ENCODE measurements at regions not wholly inside any gene's neighbourhood (a gene's known extent, or its start where the extent isn't known, plus 50 kb on each side); places are given as distances from the start of the nearest gene placed in this dataset.
"Not testable (repeated sequence)": the region's sequence is repeated elsewhere in the genome, so short reads cannot be mapped to it uniquely, and the experiment has no call there.

- H3K36me3 ChIP-seq (ENCODE audit: insufficient read depth, low read length), result no peaks in the 10 kb centered on the region
- no peaks in the 10 kb centered on the region for H3K9me3 ChIP-seq (ENCODE audit: control insufficient read depth, insufficient read depth, low read length)
- H3K9ac ChIP-seq (ENCODE audit: low read depth, low read length), result no peak overlapping the region
- H3K4me1 ChIP-seq (ENCODE audit: insufficient read depth, low read length), result no peaks in the 10 kb centered on the region
These were observed 394.8 kb upstream of the TENM3 start for GRCh38 chr4:181848357-181848756.

GRCh38 chr4:181849472-181849871 lies 393.7 kb upstream of the TENM3 start:
- Histone ChIP-seq H3K9ac (ENCODE audit: low read depth, low read length) (no peak overlapping the region), H3K36me3 (ENCODE audit: insufficient read depth, low read length) (no peaks in the 10 kb centered on the region), H3K9me3 (ENCODE audit: control insufficient read depth, insufficient read depth, low read length) (no peaks in the 10 kb centered on the region; the same call in 1 of the 2 replicates), H3K4me1 (ENCODE audit: insufficient read depth, low read length) (no peaks in the 10 kb centered on the region)

DNA sequence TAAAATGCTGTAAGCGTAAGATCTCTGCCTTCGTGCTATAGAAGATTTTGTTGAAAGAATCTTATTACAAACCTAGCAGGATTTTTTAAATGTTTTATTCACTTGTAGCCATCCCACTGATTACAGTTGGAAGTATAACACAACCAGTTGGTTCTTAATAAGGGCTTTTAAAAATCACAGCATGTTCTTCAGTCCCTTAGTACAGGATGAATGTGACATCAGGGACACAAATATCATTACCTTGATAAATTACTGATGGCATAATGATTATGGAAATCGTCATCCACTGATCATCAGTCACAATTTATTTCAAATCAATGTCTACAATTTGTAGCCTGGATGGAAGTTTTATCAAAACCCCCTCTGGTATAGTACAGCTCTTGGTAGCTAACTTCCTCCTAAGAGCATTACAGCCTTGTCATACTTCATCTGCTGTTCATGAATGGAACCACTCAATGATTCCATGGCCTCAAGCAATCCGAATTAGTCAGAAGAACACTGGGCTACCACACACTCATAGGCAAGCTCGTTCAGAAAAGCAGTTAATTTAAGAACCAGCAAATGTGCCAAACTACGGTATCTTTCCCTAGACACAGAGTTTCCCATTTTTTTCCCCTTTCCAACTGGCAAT lies 389.2 kb upstream of the TENM3 start:
- no peaks in the 10 kb centered on the region for H3K36me3 ChIP-seq (ENCODE audit: insufficient read depth, low read length)

GRCh38 chr4:181855307-181855706 lies 387.9 kb upstream of the TENM3 start:
- no peaks in the 10 kb centered on the region for H3K36me3 ChIP-seq (ENCODE audit: insufficient read depth, low read length)
- H3K9me3 ChIP-seq (ENCODE audit: control insufficient read depth, insufficient read depth, low read length), result no peaks in the 10 kb centered on the region; the same call in 1 of the 2 replicates
- H3K9ac ChIP-seq (ENCODE audit: low read depth, low read length), result no peak overlapping the region
- no peaks in the 10 kb centered on the region for H3K4me1 ChIP-seq (ENCODE audit: insufficient read depth, low read length)

More for the DNA sequence above, 389.2 kb upstream of the TENM3 start:
- H3K9me3 ChIP-seq (ENCODE audit: control insufficient read depth, insufficient read depth, low read length), result no peaks in the 10 kb centered on the region; the same call in 1 of the 2 replicates
- no peaks in the 10 kb centered on the region for H3K4me1 ChIP-seq (ENCODE audit: insufficient read depth, low read length)
- H3K9ac ChIP-seq (ENCODE audit: low read depth, low read length), result no peak overlapping the region

DNA sequence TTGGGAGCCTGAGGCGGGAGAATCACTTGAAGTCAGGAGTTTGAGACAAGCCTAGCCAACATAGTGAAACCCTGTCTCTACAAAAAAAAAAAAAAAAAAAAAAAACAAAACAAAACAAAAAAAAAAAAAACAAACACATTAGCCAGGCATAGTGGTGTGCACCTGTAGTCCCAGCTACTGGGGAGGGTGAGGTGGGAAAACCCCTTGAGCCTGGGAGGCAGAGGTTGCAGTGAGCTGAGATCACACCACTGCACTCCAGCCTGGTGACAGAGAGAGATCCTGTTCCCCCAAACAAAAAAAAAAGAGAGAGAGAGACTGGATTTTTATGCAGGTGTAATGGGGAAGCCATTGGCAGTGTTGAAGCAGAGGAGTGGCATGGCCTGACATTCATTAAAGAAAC lies 385.7 kb upstream of the TENM3 start:
- not testable (repeated sequence) for H3K9me3 ChIP-seq (ENCODE audit: control insufficient read depth, insufficient read depth, low read length); H3K9ac ChIP-seq (ENCODE audit: low read depth, low read length); H3K4me1 ChIP-seq (ENCODE audit: insufficient read depth, low read length); H3K36me3 ChIP-seq (ENCODE audit: insufficient read depth, low read length)

DNA sequence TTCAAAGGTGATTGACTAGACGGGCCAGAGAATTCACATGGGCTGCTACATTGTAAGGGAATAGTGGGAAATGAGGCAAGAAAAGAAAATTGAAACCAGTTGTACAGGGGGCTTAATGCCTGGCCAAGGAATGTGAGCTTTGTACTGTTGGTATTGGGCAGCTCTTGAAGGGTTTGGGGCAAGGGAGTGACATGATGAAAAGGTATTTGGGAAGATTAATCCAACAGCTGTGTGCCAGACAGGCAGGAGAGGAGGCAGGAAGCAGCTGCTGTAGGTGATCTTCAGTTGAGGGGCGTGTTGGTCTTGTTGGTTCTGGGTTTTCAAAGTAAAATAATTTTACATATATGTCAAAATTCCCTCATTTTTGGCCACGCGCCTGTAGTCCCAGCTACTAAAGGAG lies 384.5 kb upstream of the TENM3 start:
- H3K9ac ChIP-seq (ENCODE audit: low read depth, low read length), result no peak overlapping the region
- no peaks in the 10 kb centered on the region for H3K36me3 ChIP-seq (ENCODE audit: insufficient read depth, low read length)
- H3K9me3 ChIP-seq (ENCODE audit: control insufficient read depth, insufficient read depth, low read length), result no peaks in the 10 kb centered on the region
- H3K4me1 ChIP-seq (ENCODE audit: insufficient read depth, low read length), result no peaks in the 10 kb centered on the region

DNA sequence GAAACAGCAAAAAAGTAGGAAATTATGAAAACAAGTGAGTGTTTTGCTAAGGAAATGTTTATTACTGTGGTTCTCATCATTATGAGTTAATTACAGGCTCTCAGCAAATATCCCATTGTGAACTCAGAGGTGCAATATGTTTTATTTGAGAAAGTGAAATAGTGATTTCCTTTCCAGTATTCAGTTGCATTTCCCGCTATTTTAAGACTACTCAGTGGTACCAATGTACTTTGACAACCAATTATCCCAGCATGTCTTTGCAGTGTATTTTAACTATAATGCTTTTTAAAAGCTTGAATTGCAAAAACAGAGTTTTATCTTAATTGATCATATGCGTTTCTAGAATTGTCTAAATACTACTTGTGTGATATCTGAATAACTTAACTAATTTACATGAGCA lies 383.8 kb upstream of the TENM3 start:
- Histone ChIP-seq H3K36me3 (ENCODE audit: insufficient read depth, low read length) (no peaks in the 10 kb centered on the region), H3K9me3 (ENCODE audit: control insufficient read depth, insufficient read depth, low read length) (no peaks in the 10 kb centered on the region), H3K9ac (ENCODE audit: low read depth, low read length) (no peak overlapping the region), H3K4me1 (ENCODE audit: insufficient read depth, low read length) (no peaks in the 10 kb centered on the region)

GRCh38 chr4:181860157-181860556 lies 383.0 kb upstream of the TENM3 start:
- no peaks in the 10 kb centered on the region for H3K9me3 ChIP-seq (ENCODE audit: control insufficient read depth, insufficient read depth, low read length)
- H3K9ac ChIP-seq (ENCODE audit: low read depth, low read length), result no peak overlapping the region
- H3K36me3 ChIP-seq (ENCODE audit: insufficient read depth, low read length), result no peaks in the 10 kb centered on the region
- H3K4me1 ChIP-seq (ENCODE audit: insufficient read depth, low read length), result no peaks in the 10 kb centered on the region

DNA sequence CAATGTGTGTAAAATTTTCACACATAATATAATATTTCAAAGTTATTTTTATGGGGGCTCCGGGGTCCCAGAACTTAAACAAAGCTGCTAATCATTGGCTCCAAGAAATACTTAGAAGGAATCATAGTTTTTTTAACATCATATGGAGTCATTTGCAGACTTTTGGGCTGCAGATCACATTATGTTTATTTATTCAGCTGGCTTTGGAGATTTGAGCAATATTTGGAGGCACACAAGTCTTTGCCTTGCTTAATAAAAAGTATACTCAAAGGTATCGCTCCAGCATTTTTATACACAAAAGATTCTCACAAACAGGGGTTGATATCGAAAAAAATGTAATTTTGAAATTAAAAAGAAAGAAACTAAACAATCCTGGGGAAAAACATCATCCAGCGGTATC lies 382.5 kb upstream of the TENM3 start:
- no peaks in the 10 kb centered on the region for H3K9me3 ChIP-seq (ENCODE audit: control insufficient read depth, insufficient read depth, low read length)
- H3K9ac ChIP-seq (ENCODE audit: low read depth, low read length), result no peak overlapping the region
- H3K4me1 ChIP-seq (ENCODE audit: insufficient read depth, low read length), result no peaks in the 10 kb centered on the region
- H3K36me3 ChIP-seq (ENCODE audit: insufficient read depth, low read length), result no peaks in the 10 kb centered on the region

- Histone ChIP-seq H3K9ac (ENCODE audit: low read depth, low read length) (no peak overlapping the region), H3K36me3 (ENCODE audit: insufficient read depth, low read length) (no peaks in the 10 kb centered on the region), H3K4me1 (ENCODE audit: insufficient read depth, low read length) (no peaks in the 10 kb centered on the region), H3K9me3 (ENCODE audit: control insufficient read depth, insufficient read depth, low read length) (no peaks in the 10 kb centered on the region)
These were observed 379.3 kb upstream of the TENM3 start for GRCh38 chr4:181863856-181864255.

- Histone ChIP-seq H3K9me3 (ENCODE audit: control insufficient read depth, insufficient read depth, low read length) (no peaks in the 10 kb centered on the region), H3K9ac (ENCODE audit: low read depth, low read length) (no peak overlapping the region), H3K36me3 (ENCODE audit: insufficient read depth, low read length) (no peaks in the 10 kb centered on the region), H3K4me1 (ENCODE audit: insufficient read depth, low read length) (peaks cover 4% of the 10 kb centered on the region; the same call in 1 of the 2 replicates)
These were observed 372.9 kb upstream of the TENM3 start for GRCh38 chr4:181870326-181870725.

DNA sequence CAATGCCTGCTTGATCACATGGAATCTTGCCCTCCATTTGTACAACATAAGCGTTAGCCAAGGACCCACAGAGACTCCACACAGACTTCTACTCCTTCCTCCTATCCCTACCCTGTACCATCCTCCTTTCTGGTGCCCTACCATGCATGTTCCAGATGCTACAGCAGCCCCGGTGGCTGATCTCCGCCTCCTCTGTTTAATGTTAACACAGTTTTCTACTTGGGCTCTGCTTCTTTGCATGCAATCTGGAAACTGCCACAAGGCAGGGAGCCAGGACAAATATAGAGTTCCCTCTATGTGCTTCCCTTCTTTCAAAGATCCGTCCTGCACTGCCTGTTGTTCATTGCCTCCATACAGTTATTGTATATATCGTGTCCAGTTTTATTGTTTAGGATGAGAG lies 368.6 kb upstream of the TENM3 start:
- no peak overlapping the region for H3K9ac ChIP-seq (ENCODE audit: low read depth, low read length)
- H3K9me3 ChIP-seq (ENCODE audit: control insufficient read depth, insufficient read depth, low read length), result no peaks in the 10 kb centered on the region
- H3K4me1 ChIP-seq (ENCODE audit: insufficient read depth, low read length), result peaks cover 4% of the 10 kb centered on the region; the same call in 1 of the 2 replicates
- H3K36me3 ChIP-seq (ENCODE audit: insufficient read depth, low read length), result no peaks in the 10 kb centered on the region

- no peak overlapping the region for H3K9ac ChIP-seq (ENCODE audit: low read depth, low read length)
- H3K9me3 ChIP-seq (ENCODE audit: control insufficient read depth, insufficient read depth, low read length), result no peaks in the 10 kb centered on the region
- H3K36me3 ChIP-seq (ENCODE audit: insufficient read depth, low read length), result no peaks in the 10 kb centered on the region
- H3K4me1 ChIP-seq (ENCODE audit: insufficient read depth, low read length), result peaks cover 4% of the 10 kb centered on the region; the same call in 1 of the 2 replicates
These were observed 365.8 kb upstream of the TENM3 start for GRCh38 chr4:181877329-181877848.

- Histone ChIP-seq H3K9me3 (ENCODE audit: control insufficient read depth, insufficient read depth, low read length) (peaks cover 2% of the 10 kb centered on the region; the same call in 1 of the 2 replicates), H3K4me1 (ENCODE audit: insufficient read depth, low read length) (no peaks in the 10 kb centered on the region)
These were observed 353.2 kb upstream of the TENM3 start for GRCh38 chr4:181890031-181890430.

DNA sequence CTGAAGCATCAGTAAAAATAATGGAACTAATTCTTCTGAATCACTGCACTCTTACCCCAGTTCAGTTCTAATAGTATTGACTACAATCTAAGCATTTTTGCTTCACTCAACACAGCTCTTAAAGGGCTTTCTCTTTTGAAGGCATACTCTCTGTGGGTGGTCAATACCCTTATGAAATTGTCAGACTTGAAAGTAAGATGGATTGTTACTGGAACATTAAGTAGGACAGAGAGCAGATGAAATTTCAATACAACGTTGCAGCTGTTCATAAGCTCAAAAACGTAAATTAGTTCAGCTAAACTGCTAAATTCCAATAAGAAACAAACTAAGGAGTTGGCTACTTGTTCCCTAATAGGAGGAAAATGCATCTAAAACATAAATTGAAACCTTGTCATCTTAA lies 352.3 kb upstream of the TENM3 start:
- Histone ChIP-seq H3K4me1 (ENCODE audit: insufficient read depth, low read length) (no peaks in the 10 kb centered on the region), H3K9ac (ENCODE audit: low read depth, low read length) (no peak overlapping the region), H3K36me3 (ENCODE audit: insufficient read depth, low read length) (no peaks in the 10 kb centered on the region), H3K9me3 (ENCODE audit: control insufficient read depth, insufficient read depth, low read length) (peaks cover 2% of the 10 kb centered on the region; the same call in 1 of the 2 replicates)

More at GRCh38 chr4:181890031-181890430, 353.2 kb upstream of the TENM3 start:
- Histone ChIP-seq H3K36me3 (ENCODE audit: insufficient read depth, low read length) (no peaks in the 10 kb centered on the region), H3K9ac (ENCODE audit: low read depth, low read length) (no peak overlapping the region)
